ENCODE measurements at regions not wholly inside any gene's neighbourhood (a gene's known extent, or its start where the extent isn't known, plus 50 kb on each side); places are given as distances from the start of the nearest gene placed in this dataset.

DNA sequence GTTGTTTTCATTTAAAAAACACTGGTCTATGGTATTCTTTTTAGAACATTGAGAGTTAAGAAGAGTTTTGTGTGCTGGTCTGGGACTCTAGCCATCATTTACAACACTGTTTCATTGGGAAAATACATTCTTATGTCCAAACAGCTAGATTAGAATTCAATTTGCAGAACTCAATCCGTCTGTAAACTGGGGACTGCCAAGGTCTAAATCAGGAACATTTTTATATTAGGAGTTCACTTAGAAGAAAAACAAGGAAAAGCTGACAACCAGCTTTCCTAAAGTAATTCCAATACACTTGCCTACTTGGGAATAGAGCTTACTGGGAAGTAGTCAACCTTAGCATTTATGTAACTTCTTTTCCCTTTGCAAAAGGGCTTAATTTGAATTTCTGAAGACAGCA lies 91.5 kb upstream of the RNF152 start:
- no peaks in the 10 kb centered on the region for H3K27me3 ChIP-seq (ENCODE audit: control insufficient read depth, insufficient read depth, low read length, poor library complexity, severe bottlenecking)
- H3K4me1 ChIP-seq (ENCODE audit: control insufficient read depth, insufficient read depth, low read length): no peaks in the 10 kb centered on the region
- Mint-ChIP-seq H3K36me3 (ENCODE audit: low read depth) (no peaks in the 10 kb centered on the region), H3K27ac (no peak overlapping the region), H3K4me3 (no peak overlapping the region), H3K9me3 (no peaks in the 10 kb centered on the region), H3K27me3 (ENCODE audit: insufficient read depth) (no peaks in the 10 kb centered on the region), H3K4me1 (peaks cover 2% of the 10 kb centered on the region)
- DNase-seq: no peak
- H3K9me3 ChIP-seq (ENCODE audit: control insufficient read depth, low read length): no peaks in the 10 kb centered on the region
- TF ChIP-seq, protein P1, sequence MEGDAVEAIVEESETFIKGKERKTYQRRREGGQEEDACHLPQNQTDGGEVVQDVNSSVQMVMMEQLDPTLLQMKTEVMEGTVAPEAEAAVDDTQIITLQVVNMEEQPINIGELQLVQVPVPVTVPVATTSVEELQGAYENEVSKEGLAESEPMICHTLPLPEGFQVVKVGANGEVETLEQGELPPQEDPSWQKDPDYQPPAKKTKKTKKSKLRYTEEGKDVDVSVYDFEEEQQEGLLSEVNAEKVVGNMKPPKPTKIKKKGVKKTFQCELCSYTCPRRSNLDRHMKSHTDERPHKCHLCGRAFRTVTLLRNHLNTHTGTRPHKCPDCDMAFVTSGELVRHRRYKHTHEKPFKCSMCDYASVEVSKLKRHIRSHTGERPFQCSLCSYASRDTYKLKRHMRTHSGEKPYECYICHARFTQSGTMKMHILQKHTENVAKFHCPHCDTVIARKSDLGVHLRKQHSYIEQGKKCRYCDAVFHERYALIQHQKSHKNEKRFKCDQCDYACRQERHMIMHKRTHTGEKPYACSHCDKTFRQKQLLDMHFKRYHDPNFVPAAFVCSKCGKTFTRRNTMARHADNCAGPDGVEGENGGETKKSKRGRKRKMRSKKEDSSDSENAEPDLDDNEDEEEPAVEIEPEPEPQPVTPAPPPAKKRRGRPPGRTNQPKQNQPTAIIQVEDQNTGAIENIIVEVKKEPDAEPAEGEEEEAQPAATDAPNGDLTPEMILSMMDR (conservative IDR thresholded peaks at IDR 0.05): no peak
- no peak overlapping the region for H3K9ac ChIP-seq (ENCODE audit: extremely low read depth, low read length, poor library complexity, severe bottlenecking)
- 92% methylated on average over 1 of the region's 1 CpG; no CpG with 5 or more reads in 1 of the 2 experiments for WGBS, 2 experiments (ENCODE audit: insufficient coverage in 1 of 2, insufficient read length in 1 of 2)
- H3K27ac ChIP-seq (ENCODE audit: low read depth, low read length): no peak overlapping the region
- no peak overlapping the region for H3K4me3 ChIP-seq (ENCODE audit: low read length)
- H3K36me3 ChIP-seq (ENCODE audit: control insufficient read depth, insufficient read depth, low read length): no peaks in the 10 kb centered on the region

DNA sequence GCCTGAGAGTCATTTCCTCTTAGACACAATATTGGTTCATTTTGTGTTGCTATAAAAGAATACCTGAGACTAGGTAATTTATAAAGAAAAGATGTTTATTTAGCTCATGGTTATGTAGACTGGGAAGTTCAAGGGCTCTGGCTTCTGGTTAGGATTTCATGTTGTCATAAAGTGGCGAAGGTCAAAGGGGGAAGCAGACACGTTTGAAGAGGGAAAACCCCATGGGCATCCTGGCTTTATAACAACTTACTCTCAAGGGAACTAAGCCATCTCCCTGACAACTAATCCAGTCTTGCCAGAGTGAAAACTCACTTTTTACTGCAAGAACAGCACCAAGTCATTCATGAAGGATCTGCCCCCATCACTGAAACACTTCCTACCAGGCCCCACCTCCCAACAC lies 89.7 kb upstream of the RNF152 start:
- no peak overlapping the region for H3K4me3 Mint-ChIP-seq
- Histone ChIP-seq H3K4me3 (ENCODE audit: low read length) (no peak overlapping the region), H3K9ac (ENCODE audit: extremely low read depth, low read length, poor library complexity, severe bottlenecking) (no peak overlapping the region), H3K27me3 (ENCODE audit: control insufficient read depth, insufficient read depth, low read length, poor library complexity, severe bottlenecking) (no peaks in the 10 kb centered on the region), H3K36me3 (ENCODE audit: control insufficient read depth, insufficient read depth, low read length) (no peaks in the 10 kb centered on the region), H3K9me3 (ENCODE audit: control insufficient read depth, low read length) (no peaks in the 10 kb centered on the region), H3K27ac (ENCODE audit: low read depth, low read length) (no peak overlapping the region), H3K4me1 (ENCODE audit: control insufficient read depth, insufficient read depth, low read length) (no peaks in the 10 kb centered on the region)
- no peak for DNase-seq
- no peak overlapping the region for H3K27ac Mint-ChIP-seq
- H3K9me3 Mint-ChIP-seq: no peaks in the 10 kb centered on the region
- peaks cover 2% of the 10 kb centered on the region for H3K4me1 Mint-ChIP-seq
- 82% methylated on average over 2 of the region's 2 CpGs; no CpG with 5 or more reads in 1 of the 2 experiments for WGBS, 2 experiments (ENCODE audit: insufficient coverage in 1 of 2, insufficient read length in 1 of 2)
- TF ChIP-seq, protein P1 (conservative IDR thresholded peaks at IDR 0.05): no peak
- no peaks in the 10 kb centered on the region for H3K36me3 Mint-ChIP-seq (ENCODE audit: low read depth)
- no peaks in the 10 kb centered on the region for H3K27me3 Mint-ChIP-seq (ENCODE audit: insufficient read depth)

DNA sequence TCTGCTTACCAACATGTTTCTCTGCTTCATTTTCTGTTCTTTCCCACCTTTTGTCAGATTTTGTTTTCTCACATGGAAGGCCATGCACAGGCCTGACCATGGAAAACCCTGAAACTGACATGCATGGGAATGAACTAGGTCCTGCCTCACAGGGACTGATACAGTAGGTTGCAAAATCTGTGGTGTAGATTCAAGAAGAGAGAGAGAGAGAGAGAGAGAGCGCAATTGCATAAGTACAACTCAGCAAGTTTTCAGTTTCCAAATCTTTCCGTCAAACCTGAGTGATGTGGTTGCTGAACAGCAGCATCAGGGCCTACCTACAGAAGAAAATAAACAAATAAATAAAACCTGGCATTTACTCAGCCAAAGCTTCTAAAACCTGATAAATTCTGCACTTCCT lies 87.5 kb upstream of the RNF152 start:
- DNase-seq: no peak
- 90 to 95% methylated on average over 2 of the region's 2 CpGs for WGBS, 2 experiments (ENCODE audit: insufficient coverage in 1 of 2, insufficient read length in 1 of 2)
- TF ChIP-seq, protein P1 (conservative IDR thresholded peaks at IDR 0.05): no peak
- Mint-ChIP-seq H3K4me3 (no peak overlapping the region), H3K27ac (no peak overlapping the region), H3K27me3 (ENCODE audit: insufficient read depth) (no peaks in the 10 kb centered on the region), H3K9me3 (no peaks in the 10 kb centered on the region), H3K4me1 (peaks cover 2% of the 10 kb centered on the region), H3K36me3 (ENCODE audit: low read depth) (no peaks in the 10 kb centered on the region)
- Histone ChIP-seq H3K27me3 (ENCODE audit: control insufficient read depth, insufficient read depth, low read length, poor library complexity, severe bottlenecking) (no peaks in the 10 kb centered on the region), H3K4me3 (ENCODE audit: low read length) (no peak overlapping the region), H3K9me3 (ENCODE audit: control insufficient read depth, low read length) (no peaks in the 10 kb centered on the region), H3K36me3 (ENCODE audit: control insufficient read depth, insufficient read depth, low read length) (no peaks in the 10 kb centered on the region), H3K27ac (ENCODE audit: low read depth, low read length) (no peak overlapping the region), H3K4me1 (ENCODE audit: control insufficient read depth, insufficient read depth, low read length) (no peaks in the 10 kb centered on the region), H3K9ac (ENCODE audit: extremely low read depth, low read length, poor library complexity, severe bottlenecking) (no peak overlapping the region)

All from endodermal cell (in vitro differentiated cells).